DMS53 treated with DMSO at 0.1 percent for 48 hours (cell line): ENCODE measurements at regions not wholly inside any gene's neighbourhood (a gene's known extent, or its start where the extent isn't known, plus 50 kb on each side); places are given as distances from the start of the nearest gene placed in this dataset.

Experiments used
- DNase-seq: peaks from one replicate; lab custom pipeline; 2025; ENCODE audit not compliant: unreplicated experiment; lab: John Stamatoyannopoulos, UW

DNA sequence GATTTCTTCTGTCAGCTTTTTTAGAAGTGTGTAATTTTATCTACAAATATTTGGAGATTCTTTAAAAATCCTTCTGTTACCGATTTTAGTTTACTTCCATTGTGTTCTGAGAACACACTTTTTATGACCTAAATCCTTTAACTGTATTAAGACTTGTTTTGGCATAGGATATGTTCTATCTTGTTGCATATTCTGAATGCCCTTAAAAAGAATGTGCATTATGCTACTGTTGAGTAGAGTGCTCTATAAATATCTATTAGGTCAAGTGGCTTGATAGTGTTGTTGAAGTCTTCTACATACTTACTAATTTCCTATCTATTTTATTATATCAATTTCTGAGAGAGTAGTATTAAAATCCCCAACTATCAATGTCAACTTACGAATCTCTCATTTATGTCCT is 502.2 kb downstream of the MAFB start:
- no peak for DNase-seq

- no peak for DNase-seq
Observed at GRCh38 chr20:40181676-40182075, 507.4 kb downstream of the MAFB start.

- DNase-seq, result no peak
Observed at GRCh38 chr20:40176098-40176841, 512.8 kb downstream of the MAFB start.

GRCh38 chr20:40175296-40175695 is 513.7 kb downstream of the MAFB start:
- DNase-seq, result no peak

- no peak for DNase-seq
Observed at GRCh38 chr20:40173872-40174271, 515.2 kb downstream of the MAFB start.

- no peak for DNase-seq
Observed at GRCh38 chr20:40168981-40169620, 519.9 kb downstream of the MAFB start.

DNA sequence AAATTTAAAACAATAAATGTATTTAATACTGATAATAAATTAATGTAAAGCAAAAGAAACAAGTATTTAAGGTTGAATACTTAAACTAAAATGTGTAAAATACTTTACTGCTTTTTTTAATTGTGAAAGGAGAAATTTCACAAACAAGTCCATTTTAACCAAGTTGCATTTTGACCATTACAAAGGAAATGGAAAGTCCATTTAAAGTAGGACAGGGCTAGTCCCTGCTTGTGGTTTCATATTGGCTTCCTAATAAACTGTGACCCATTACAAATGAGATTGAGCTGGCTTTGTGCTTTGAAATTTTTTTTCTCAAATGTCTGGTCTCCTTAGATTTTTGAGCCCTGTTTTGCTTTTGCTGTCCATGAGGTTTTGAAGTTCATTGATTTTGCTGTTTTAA is 527.6 kb downstream of the MAFB start:
- DNase-seq, result no peak

DNA sequence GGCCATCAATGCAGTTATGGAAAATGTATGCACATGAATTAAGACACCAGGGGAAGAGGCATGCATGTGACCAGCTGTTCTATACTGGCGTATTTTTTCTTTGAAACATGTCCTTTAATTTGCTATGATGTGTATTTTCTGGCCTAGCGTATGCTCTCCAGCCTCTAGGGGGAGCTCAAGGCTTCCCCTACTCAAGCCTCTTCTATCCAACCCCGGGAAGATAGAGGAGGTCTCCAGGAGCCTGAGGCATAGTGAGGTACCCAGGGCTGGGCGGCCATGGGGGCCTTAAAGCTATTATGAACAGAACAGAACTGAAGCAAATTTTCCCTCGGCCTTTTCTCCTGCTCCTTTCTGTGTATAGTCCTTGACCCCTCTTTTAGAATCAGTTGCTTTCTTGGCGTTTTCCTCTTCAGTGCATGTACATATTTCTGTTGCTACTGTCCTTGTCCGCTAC is 528.9 kb downstream of the MAFB start:
- DNase-seq, result no peak

- no peak for DNase-seq
Observed at GRCh38 chr20:40159276-40159675, 529.8 kb downstream of the MAFB start.

GRCh38 chr20:40156600-40157317 is 532.3 kb downstream of the MAFB start:
- no peak for DNase-seq

GRCh38 chr20:40154514-40154913 is 534.5 kb downstream of the MAFB start:
- DNase-seq, result no peak

DNA sequence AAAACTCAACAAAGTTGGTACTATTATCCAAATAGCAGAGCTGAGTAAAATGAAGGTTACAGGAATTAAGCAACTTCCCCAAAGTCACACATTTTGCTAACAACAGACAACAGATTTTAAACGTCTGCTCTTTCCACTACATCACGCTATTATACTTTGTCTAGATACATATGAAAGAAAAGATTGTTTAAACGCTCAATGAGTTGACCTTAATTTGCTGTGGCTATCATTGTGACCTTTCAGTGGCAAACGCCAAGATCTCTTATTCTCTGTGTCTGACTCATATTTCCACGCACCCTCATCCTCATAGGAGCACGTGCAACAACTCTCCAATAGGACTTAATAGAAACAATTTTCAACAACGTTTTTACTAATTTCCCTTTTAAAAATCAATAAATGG is 540.1 kb downstream of the MAFB start:
- DNase-seq, result no peak

DNA sequence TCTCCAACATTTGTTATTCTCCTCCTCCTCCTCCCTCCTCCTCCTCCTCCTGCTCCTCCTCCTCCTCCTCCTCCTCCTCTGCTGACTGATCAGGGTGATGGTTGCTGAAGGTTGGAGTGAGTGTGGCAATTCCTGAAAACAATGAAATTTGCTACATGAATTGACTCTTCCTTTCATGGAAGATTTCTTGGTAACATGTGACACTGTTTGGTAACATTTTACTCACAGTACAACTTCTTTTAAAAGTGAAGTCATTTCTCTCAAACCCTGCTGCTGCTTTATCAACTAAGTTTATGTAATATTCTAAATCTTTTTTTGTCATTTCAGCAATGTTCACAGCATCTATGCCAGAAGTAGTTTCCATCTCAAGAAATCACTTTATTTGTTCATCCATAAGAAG is 543.0 kb downstream of the MAFB start:
- DNase-seq, result no peak

DNA sequence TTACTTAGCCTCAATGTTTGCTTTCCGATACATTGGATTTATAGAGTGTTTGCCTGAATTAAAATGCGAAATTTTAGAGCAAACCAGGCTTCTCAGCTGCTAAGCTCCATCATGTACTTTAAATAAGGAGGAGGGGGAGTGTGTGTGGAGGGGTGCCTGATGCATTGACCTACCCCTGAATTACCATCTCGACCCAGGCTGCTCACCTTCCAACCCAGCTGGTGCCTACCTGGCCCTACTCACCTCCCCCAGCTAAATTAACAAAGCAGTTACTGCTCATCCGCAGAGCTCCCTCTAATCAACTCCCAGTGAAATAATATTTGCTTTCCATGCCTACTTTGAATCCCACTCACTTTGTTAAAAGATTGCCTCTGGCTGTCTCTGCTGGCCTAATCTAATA is 544.5 kb downstream of the MAFB start:
- no peak for DNase-seq

GRCh38 chr20:40134176-40134575 is 554.9 kb downstream of the MAFB start:
- DNase-seq, result no peak

DNA sequence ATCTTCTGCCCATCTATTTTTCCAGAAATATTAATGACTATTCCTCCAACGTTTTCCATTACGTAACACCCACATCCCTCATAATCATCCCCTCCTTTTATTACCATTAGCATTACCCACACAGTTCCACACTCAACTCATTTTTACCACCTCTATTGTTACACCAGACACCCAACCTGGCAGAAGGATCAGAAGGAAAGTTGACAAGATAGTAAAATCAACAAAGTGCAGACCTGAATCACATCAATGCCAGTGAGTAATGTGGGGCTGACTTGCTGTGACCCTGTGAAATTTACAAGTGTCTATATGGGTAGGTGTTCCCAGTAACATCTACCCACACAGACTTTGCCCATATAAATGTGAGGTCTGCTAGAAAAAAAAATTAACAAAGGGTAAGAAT is 568.2 kb downstream of the MAFB start:
- no peak for DNase-seq

DNA sequence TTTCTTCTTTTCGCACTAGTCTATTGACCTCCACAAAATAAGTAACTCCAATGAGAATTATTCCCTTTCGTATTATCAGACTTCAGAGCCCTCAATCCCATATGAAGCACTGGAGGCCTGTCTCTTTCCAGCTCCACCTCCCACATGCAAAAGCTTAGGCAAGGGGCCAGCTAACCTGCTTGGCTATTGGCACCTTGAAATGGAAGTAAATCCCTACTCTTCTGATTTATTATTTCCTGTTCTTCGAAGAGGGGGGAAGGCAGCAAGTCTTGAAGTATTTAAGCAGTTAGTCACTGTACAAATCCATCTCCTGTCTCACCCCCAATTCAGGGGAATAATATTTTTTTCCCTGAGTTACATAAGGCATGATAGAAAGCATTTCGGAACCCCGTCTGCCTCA is 577.8 kb downstream of the MAFB start:
- no peak for DNase-seq

DNA sequence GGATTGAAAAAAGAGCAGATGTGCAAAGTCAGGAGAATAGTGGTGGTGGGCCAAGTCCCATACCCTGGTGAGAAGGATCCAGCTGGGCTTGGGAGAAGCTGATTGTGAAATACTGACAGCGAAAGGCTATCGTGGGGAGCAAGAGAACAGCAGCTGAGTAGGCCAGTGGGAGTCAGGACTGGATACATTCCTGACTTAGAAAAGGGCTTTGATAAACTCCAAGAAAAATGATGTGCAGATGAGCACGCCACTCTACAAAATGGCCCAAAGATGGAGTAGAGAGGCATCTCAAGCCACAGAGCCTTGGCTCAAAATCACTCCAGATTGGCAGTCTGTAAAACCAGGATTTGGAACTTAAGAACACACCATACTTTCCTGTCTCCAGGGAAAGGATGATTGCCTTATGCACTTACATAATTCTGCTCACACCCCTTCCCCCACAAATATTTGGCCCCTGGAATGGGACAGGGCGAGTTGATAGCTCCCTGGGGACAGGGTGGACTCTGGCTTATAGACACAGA is 578.7 kb downstream of the MAFB start:
- no peak for DNase-seq

GRCh38 chr20:40109136-40109535 is 579.9 kb downstream of the MAFB start:
- no peak for DNase-seq

GRCh38 chr20:40108321-40108720 is 580.7 kb downstream of the MAFB start:
- no peak for DNase-seq

GRCh38 chr20:40104959-40105358 is 584.1 kb downstream of the MAFB start:
- no peak for DNase-seq

- DNase-seq, result no peak
Observed at GRCh38 chr20:40103420-40103819, 585.6 kb downstream of the MAFB start.
